Hepatocyte (in vitro differentiated cells): ENCODE measurements at regions not wholly inside any gene's neighbourhood (a gene's known extent, or its start where the extent isn't known, plus 50 kb on each side); places are given as distances from the start of the nearest gene placed in this dataset.

Experiments
- EZH2 ChIP-seq: fragments of 200-600 bp; sonication (generic); IDR thresholded peaks from 2 replicates; pipeline ENCODE4 v1.6.1; 2016; ENCODE audit warnings: antibody characterized with exemption, mild to moderate bottlenecking, borderline replicate concordance
- EZH2phosphoT487 ChIP-seq: fragments of 200-600 bp; sonication (generic); IDR thresholded peaks from one replicate; pipeline ENCODE4 v1.6.1; 2018; ENCODE audit warnings: antibody characterized with exemption, mild to moderate bottlenecking, low read depth, moderate library complexity; ENCODE audit not compliant: unreplicated experiment, severe bottlenecking
- TF ChIP-seq, protein P1 (sequence below): fragments of 200-600 bp; sonication (generic); IDR thresholded peaks from 2 replicates; pipeline ENCODE4 v1.5.1; 2016; ENCODE audit warnings: antibody characterized with exemption, mild to moderate bottlenecking; ENCODE audit not compliant: poor library complexity

DNA sequence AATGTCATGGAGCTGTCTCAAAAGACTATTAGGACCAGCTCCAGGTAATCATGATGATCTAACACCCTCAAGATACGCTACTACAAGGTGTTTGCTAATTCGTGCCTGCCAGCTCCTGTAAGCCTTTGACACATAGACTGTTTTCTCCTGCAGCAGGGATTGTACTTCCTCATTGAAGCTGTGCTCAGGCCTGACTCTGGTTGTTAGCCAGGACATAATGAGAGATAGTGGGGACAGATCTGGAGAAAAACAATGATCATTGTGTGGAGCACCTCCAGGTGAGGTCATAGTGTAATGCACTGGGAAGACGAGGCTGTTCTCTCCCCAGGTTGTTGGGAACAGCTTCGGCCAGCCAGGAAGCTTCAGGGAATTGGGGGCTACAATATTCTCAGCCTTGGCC, 94.6 kb downstream of the SETD4 start:
- TF ChIP-seq EZH2 (no peak), EZH2phosphoT487 (no peak)
- TF ChIP-seq, protein P1, sequence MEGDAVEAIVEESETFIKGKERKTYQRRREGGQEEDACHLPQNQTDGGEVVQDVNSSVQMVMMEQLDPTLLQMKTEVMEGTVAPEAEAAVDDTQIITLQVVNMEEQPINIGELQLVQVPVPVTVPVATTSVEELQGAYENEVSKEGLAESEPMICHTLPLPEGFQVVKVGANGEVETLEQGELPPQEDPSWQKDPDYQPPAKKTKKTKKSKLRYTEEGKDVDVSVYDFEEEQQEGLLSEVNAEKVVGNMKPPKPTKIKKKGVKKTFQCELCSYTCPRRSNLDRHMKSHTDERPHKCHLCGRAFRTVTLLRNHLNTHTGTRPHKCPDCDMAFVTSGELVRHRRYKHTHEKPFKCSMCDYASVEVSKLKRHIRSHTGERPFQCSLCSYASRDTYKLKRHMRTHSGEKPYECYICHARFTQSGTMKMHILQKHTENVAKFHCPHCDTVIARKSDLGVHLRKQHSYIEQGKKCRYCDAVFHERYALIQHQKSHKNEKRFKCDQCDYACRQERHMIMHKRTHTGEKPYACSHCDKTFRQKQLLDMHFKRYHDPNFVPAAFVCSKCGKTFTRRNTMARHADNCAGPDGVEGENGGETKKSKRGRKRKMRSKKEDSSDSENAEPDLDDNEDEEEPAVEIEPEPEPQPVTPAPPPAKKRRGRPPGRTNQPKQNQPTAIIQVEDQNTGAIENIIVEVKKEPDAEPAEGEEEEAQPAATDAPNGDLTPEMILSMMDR = no peak
